Adipose tissue (tissue), 3 donors: ENCODE measurements at regions not wholly inside any gene's neighbourhood (a gene's known extent, or its start where the extent isn't known, plus 50 kb on each side); places are given as distances from the start of the nearest gene placed in this dataset.

Experiments used
- H3K27ac ChIP-seq: one replicate; pipeline ENCODE4 v1.5.1; 2013; ENCODE audit warnings: low read depth, low read length
- WGBS, 3 donors: extraction: QIAGEN DNeasy Blood & Tissue Kit; methylation state at CpG; one replicate each; pipeline ENCODE4 v1.1.7; 2013; 5-methylcytosine and 5-hydroxymethylcytosine counted together
- donor health status: healthy with polysubstance abuse.
- donor health status: Bipolar disorder and iron deficiency.
- donor health status: healthy.

DNA sequence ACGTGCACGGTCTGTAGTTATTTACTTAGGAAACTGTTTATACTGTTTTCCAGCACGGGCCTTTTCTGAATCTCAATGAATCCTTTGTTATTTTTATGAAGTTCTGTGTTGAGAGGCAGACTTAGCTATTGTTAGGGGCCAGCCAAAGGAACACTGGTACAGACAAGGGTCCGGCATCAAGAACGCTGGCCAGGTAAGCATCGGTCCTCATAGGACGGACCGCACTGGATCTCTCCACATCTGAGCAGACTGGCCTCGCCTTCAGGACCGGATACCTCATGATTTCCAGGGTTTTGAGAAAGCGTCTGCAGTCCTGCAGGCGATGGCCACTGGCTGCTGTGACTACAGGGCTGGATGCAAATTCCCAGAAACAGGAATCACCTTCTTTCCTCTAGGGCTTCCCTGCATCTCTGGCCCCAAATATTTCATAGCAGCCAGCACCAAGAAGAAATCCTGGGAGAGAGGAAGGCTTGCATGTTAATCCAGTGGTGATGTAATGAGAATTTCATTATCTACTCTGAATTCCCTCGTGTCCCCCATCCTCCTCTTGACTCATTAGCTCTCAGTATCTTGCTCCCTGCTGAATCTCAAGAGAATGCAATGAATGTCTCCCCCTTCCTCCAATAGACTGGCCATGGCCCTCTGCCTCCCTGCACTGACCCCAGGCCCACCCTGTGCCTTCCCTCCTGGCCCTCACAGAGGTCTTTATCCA, 325.4 kb upstream of the NPVF start:
- H3K27ac ChIP-seq: no peak overlapping the region
- WGBS, 3 donors: 76 to 78% (median 76%) methylated on average over 13 of the region's 13 CpGs

DNA sequence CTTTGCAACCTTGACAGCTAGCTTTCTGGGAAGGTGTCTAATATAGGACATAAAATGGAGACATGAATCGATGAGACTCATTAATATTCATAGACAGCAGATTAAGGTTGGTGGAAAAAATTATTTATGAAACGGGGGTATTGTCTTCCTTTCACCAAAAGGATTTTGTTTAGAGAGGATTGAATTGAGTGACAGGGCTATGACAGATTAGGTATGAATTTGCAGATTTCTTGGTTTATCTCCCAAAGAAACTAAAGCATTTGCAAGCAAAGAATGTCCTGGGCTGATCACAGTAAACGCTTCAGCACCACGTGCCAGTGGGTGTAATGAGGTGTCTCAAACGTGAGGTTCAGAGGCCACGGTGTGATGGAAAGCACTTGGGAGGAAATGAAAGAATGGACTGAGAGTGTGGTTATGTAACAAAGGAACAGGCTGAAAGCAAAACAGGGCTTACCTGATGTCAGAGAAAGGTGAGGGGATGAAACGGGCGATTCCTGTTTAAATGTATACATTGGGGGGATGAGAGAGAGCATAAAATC, 329.2 kb upstream of the NPVF start:
- H3K27ac ChIP-seq: no peak overlapping the region
- 57 to 67% (median 64%) methylated on average over 8 of the region's 8 CpGs for WGBS, 3 donors

DNA sequence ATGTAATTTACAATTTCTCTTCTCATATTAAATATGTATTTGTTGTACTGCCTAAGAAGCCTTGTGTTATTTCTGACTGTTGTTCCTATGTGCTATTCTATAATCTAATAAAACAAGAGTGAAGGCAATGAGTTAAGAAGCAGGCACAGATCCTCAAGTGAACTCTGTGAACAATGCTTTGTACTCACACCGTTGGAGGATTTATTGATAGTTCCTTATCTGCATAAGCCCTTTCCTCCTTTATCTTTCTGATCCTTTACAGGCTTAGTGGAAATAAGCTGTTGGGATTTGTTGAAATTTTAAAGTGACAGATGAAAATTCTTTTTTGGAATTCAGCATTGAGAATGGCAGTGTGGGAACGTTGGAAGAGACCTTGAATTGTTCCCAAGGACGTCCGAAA, 329.6 kb upstream of the NPVF start:
- WGBS, 3 donors: 35 to 71% (median 67%) methylated on average over 4 of the region's 4 CpGs
- no peak overlapping the region for H3K27ac ChIP-seq

DNA sequence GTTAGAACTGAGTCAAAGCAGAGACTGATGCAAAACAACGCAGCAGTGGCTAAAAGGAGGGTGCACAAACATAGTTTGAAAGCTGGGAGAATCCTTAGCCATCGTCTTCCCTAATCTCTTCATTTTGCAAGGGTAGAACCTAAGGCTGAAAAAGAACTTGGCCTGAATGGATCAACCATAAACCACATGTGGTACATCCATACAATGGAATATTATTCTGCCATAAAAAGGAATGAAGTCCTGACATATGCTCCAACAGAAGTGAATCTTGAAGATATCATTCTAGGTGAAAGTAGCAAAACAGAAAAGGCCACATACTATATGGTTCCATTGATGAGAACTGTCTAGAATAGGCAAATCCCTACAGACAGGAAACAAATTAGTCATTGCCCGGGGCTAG, 330.3 kb upstream of the NPVF start:
- 87 to 97% (median 92%) methylated on average over 3 of the region's 3 CpGs for WGBS, 3 donors

DNA sequence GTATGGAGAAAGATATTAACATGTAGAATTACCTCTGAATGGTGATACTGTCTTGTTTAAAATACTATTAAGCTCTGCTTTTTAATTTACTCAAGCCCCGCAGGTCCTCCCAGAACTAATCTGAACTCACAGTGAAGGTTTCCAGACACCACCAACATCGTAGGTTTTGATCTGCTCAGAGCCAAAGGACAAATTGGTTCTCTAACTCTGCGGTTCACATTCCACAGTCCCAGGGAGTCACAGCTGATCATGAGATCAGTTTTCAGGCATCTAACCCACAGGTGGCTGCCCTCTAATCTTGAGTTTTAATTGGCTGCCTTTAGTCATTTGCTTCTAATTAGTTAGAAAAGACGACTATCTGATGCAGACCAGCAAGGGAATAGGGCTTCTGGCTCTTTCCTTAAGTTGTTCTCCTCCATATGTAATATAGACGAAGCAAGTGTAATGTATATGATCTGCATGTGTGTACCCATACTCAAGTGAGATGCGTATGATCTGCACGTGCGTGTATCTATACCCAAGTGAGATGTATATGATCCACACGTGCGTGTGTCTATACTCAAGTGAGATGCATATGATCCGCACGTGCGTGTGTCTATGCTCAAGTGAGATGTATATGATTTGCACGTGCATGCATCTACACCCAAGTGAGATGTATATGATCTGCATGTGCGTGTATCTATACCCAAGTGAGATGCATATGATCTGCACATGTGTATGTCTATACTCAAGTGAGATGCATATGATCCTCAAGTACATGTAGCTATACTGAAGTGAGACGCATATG, 331.5 kb upstream of the NPVF start:
- H3K27ac ChIP-seq: no peak overlapping the region
- WGBS, 3 donors: 85 to 93% (median 90%) methylated on average over 16 of the region's 16 CpGs

More for the DNA sequence above, 330.3 kb upstream of the NPVF start:
- no peak overlapping the region for H3K27ac ChIP-seq

DNA sequence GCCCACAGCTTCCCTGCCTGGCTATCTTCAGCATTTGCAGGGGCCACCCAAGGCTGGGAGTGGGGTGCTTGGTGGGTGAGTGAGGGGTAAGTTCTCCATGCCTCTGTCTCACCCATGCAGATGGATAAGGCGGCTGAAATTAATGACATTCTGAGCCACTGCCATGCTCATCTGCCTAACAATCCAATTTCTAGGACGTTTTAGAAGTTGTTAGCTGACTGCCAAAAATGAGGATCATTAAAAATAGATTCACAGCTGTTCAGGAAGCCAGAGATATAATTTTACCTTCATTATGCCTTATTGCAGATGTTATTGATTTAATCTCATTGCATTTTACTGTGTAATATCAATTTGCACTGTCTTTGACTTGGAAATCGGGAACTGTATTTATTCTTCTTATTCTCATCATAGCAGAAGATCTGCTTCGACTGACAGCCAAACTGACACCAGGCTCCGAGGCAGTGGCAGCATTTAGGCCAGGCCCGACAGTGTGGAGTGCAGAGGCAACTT, 334.4 kb upstream of the NPVF start:
- H3K27ac ChIP-seq: no peak overlapping the region
- 69 to 75% (median 70%) methylated on average over 6 of the region's 6 CpGs for WGBS, 3 donors

DNA sequence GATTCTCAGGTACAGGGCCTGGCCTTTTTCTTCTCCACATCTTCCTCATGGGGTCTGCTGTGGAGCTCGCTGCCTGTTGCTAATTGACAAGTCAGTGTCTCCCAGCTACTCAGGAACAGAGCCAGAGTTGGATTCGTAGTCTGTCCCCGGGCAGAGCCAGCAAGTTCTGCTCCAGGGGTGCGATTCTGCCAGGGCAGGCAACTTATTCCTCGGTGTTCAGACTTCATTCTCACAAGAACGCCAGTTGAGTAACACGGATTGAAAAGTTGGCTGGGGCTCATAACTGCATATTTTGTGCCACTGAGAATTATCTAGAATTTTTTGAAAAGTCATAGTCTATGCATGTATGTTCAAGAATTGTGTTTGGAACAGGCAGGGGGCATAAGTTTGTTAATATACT, 336.7 kb upstream of the NPVF start:
- no peak overlapping the region for H3K27ac ChIP-seq
- 69 to 76% (median 74%) methylated on average over 7 of the region's 7 CpGs for WGBS, 3 donors

DNA sequence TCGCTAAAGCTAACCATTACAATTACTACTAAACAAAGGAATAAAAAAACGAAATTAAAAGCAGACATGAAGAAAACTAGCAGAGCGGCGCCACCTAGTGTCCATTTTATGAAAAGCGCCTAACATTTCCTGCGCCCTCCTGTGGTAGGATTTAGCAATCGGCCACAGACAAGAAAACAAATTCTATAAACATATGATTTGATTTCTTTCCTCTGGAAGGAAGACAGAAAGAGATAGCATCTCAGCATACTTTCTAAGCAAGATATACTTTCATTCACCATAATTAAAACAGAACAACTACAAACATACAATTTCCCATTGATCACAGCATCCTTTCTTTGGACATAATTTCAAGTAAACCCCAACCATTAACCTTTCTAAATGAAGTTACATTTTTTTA, 337.7 kb upstream of the NPVF start:
- WGBS, 3 donors: 0% methylated on average over 7 of the region's 7 CpGs
- H3K27ac ChIP-seq: no peak overlapping the region

DNA sequence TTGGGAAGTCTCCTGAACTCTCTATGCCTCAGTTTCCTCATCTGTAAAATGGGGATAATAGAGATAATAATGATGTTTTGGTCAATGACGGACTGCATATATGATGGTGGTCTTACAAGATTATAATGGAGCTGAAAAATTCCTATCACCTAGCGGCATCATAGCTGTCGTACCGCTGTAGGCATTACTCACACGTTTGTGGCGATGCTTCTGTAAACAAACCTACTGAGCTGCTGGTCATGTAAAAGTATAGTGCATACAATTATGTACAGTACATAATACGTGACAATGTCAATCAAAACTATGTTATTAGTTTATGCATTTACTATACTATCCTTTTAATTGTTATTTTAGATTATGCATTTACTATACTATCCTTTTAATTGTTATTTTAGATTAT, 339.1 kb upstream of the NPVF start:
- H3K27ac ChIP-seq: no peak overlapping the region
- WGBS, 3 donors: 86 to 94% (median 93%) methylated on average over 7 of the region's 7 CpGs

DNA sequence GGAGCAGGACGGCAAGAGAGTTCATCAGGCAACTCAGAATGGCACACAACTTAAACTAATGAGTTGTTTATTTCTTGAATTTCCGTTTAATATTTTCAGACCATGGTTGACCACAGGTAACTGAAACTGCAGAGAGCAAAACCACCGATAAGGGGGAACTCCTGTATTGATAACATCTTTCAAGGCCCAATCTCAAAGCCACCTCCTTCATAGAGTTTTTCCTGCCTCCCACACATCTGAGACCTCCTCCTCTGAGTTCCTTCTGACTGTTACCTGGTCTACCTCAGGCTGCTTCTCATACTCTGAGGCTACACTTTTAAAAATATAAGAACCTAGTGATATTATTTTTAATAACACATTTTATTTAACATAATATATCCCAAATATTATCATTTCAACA, 341.5 kb upstream of the NPVF start:
- 58 to 71% (median 71%) methylated on average over 3 of the region's 3 CpGs for WGBS, 3 donors
- no peak overlapping the region for H3K27ac ChIP-seq

DNA sequence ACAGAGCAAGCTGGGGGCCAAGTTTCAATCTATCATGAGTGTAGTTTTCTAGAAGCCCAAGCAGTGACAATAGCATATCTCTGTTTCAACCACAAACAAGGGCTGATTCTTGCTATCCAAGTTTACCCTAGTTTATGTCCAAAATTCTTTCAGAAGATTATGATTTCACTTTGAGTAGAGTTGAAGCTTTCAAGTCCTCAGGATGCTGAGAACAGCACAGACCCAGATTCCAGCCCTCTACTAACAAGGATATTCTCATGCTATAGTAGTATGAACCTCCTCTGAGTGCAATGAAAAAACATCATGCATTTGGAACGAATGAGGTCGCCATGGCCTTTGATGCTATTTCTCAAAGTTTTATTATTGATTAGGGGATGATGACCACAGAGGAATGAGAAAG, 344.1 kb upstream of the NPVF start:
- WGBS, 3 donors: 69 to 79% (median 75%) methylated on average over 2 of the region's 2 CpGs
- no peak overlapping the region for H3K27ac ChIP-seq

DNA sequence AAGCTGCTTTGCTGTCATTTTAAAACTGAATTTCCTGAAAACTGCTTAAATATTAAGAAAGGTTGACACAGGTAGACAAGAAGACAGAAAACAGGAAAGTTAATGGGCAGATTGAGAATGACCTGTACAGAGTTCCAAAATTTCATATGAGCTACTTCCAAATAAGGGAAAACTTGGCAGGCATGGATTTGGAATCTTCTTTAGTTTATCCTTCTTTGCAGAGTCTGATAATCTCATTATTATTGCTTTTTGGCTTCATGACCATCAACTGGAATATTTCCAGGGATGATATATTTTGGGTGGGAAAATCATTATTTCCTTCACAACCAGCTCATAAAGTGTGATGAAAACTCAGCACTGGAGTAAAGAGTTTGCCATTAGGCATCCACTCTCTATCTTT, 346.5 kb upstream of the NPVF start:
- H3K27ac ChIP-seq: no peak overlapping the region

DNA sequence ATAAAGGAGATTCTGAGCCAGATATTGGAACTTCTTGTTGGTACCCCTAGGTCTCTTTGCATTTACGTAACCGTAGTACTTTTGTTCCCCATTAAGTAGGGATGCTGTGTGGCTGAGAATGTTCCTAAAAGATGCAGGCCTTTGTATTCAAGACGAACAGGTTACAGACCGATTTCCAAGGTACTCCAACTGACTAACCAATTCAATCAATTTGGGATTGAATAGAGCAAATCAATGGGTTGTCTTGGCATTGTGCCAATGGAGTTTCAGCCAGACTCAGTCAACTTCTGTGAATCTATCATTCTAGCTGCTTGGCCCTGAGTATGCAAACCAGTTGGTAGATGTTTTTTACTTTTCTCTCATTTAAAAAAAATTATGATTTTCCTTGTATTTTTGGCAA, 347.3 kb upstream of the NPVF start:
- 81 to 97% (median 95%) methylated on average over 4 of the region's 4 CpGs for WGBS, 3 donors
- no peak overlapping the region for H3K27ac ChIP-seq

DNA sequence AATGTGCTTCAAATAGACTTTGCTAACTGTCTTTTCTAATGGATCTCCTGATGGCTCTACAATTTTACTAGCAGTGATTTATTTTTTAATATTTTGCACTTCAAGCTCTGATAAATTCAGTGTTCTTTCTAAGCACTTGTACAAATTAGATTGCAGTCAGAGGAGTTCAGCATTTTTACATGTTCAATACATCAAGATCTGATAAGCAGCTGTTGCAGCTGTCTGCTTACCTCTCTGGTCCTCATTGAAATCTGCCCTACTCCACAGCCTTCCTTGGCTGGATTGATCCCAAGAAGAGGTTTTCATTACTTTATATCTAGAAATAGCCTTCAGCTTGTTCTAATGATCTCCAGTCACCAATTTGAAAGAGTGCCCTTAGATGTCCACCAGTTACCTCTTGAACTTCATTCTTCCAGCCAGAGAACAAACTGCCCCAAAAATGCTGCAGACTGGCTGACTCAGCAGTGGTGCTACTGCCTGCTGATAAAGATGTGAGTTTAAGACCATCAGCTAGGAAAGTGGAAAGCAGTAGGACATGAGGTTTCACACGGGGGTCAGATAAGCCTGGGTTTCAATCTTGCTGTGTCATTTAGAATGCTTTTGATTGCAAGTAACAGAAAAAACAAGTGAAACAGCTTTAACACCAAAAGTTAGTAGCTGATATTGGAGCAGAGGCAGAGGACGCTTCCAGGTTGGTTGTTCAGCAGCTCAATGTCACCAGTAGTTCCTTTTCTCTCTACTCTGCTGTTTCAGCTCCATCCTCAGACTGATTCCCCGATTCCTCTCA, 350.9 kb upstream of the NPVF start:
- WGBS, 3 donors: 45 to 73% (median 55%) methylated on average over 3 of the region's 3 CpGs
- no peak overlapping the region for H3K27ac ChIP-seq

DNA sequence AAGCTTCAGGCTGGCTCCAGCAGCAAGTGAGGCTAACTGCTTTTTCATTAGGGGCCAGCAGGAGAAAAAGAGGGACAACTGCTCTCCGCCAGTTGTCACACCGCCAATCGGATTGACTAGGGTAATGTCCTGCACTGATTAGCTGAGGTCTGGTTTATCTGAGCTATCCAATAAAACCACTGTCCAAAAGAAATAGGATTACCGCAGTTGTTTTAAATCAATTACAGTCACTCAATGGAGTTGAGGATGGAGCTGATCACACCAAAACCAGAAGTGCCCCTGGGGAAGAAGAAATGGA, 351.4 kb upstream of the NPVF start:
- no peak overlapping the region for H3K27ac ChIP-seq
- 84 to 92% (median 88%) methylated on average over 4 of the region's 4 CpGs for WGBS, 3 donors

DNA sequence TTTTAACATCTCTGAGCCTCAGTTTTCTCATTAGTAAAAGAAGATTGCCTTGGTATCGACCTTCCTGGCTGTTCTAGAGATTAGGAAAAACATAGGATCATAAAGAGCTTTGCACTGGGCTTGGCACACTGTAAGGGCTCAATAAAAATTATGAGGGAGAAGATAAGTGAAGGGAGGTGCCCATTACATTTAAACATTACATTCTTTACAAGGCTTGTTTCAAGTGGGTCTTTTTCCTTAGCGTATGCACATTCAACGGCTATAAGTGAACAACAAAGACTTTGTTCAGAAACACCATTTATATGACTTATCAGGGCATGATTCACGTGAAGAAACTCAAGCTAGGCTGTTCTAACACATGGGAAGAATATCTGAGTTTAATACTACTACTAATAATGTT, 351.9 kb upstream of the NPVF start:
- 60 to 86% (median 74%) methylated on average over 4 of the region's 4 CpGs for WGBS, 3 donors
- H3K27ac ChIP-seq: no peak overlapping the region

DNA sequence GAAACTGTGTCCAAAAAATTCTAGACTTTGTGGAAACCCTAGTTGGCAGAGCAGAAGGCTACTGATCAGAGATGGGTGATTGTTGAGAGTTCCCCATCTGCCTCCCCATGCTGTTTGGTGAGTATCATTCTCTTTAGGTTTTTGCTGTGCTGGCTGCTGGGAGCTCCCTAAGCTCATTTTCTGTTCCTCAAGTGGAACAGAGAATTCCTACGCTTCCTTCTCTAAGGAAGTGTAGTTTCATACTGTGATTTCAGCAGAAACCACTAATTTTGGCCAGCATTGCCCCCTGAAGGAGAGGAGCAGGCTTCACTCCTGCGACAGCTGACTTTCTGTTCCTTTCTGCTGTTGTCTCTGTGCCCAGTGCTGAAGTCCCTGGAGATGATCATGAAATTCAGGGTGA, 355.3 kb upstream of the NPVF start:
- no peak overlapping the region for H3K27ac ChIP-seq
- WGBS, 3 donors: 82 to 90% (median 88%) methylated on average over 2 of the region's 2 CpGs

DNA sequence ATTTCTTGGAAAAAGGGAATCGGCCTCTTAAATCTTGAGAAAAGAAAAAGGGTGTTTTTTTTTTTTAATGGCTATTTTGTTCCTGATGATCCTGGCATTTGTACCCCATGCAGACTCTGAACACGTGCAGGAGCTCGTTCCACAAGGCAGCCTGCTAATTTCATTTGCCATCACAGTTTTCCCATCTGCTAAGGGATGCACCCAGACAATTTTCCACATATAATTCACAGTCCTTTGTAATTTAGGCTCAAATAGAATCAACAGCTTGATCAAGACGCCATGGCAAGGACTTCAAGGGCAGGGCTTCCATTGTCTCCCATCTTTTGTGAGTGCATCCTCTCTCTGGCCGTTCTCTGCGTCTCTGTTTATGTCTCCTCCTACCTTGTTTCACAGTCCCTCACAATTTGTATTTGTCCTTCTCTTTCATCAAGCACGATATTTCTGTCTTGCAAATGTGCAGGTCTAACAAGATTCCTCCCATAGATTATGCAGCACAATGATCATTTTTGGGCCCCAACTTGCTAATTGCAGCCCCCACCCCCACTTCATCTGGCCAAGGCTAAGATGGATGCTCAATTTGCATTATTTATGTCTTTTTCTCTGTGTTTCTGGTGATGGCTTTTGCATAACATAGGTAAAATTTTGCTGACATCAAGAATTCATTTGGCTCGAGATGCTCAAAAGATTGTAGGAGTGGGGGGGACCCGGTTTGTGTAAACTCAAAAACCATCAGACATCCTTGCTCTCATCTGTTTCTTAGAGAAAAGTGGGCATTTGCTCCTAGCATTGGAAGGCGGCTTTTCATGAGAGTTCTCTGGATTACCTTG, 356.0 kb upstream of the NPVF start:
- no peak overlapping the region for H3K27ac ChIP-seq
- 64 to 90% (median 80%) methylated on average over 10 of the region's 10 CpGs for WGBS, 3 donors
